Muscle of back (tissue), 3 donors: ENCODE measurements at regions not wholly inside any gene's neighbourhood (a gene's known extent, or its start where the extent isn't known, plus 50 kb on each side); places are given as distances from the start of the nearest gene placed in this dataset.
A peak's percentile ranks its signal among the peaks of the same experiment; 100 is the strongest.

Experiments
- DNase-seq, 3 donors: peaks; one replicate each; pipeline versions ENCODE4 v3.0.0 to v3.0.0-alpha.2; 2013

GRCh38 chr7:24341691-24342413, 57.9 kb downstream of the NPY start:
- DNase-seq, result no peak

- no peak for DNase-seq
Observed at GRCh38 chr7:24343614-24344013, 59.6 kb downstream of the NPY start.

DNA sequence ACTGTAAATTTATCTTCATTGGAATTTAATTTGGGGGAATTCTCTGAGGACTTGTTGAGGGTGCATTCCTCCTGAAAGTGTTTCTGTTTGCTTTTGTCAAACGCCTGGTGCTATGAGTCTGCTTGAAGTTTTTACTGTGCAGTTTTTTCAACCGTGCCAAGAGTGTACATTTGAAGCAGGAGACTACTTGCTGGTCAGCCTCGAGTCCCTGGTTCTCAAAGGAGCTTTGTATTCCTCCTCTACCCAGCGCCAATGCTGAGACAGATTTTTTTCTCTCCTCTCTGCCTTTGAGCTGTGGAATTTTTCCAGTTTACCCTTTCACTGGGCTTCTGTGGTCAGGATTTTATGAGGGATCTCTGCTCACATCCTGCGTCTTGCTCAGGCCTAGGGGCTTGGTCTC, 62.1 kb downstream of the NPY start:
- DNase-seq, result no peak

DNA sequence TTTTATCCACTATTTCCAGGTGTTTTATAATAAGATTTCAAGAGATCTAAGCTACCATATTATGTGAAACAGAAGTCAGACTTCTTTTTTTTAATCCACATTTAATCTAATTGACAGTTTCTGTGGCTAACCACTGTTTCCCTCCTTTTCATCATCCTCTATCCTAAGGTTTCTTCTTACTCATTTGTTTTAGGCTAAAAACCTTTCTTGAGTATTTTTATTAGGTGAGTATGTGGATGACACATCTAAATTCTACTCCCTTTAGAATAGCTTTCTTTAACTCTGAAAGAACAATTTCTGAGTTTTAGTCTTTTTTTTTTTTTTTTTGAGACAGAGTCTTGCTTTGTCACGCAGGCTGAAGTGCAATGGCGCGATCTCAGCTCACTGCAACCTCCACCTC, 62.7 kb downstream of the NPY start:
- DNase-seq, result no peak

DNA sequence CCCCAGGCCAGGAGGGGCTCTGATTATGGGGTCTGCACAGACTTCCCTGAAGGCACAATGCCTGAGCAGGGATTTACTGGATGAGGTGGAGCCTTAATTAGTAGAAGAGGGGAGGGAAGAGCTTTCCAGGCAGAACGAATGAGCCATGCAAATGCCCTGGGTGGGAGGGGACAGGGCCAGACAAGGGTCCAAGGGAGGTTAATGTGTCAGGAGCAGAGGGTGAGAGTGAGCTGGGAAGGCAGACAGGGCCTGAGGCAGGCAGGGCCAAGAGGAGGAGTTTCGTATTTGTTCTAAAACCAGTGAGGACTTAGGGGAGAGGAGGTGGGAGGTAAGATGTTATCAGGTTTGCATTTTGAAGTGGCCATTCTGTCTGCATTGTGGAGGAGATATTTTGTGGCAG, 65.3 kb downstream of the NPY start:
- no peak for DNase-seq

DNA sequence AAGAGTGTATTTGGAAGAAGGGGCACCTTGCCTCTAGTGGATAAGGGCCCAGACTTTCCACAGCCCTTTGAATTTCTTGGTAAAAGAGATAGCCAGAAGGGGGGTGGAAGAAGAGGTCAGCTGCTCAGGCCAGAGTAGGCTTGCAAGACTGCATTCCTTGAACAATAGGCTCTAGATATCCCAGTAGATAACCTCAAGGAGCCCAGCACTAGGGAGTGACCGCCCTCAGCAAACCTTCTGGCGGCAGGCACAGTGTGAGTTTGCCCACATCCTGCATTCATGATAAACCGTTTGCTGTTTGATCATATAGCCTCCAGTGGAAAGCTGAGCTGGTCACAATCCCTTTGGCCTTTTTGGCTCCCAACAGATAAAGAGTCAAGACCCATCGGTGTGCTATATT, 70.5 kb downstream of the NPY start:
- no peak for DNase-seq

- no peak for DNase-seq
Observed at GRCh38 chr7:24356718-24357386, 72.9 kb downstream of the NPY start.

GRCh38 chr7:24361001-24361400, 77.0 kb downstream of the NPY start:
- no peak for DNase-seq

GRCh38 chr7:24365606-24366005, 81.6 kb downstream of the NPY start:
- DNase-seq, result no peak

- peak; percentile 31 to 66 (median 40) for DNase-seq
Observed at GRCh38 chr7:24366876-24367275, 82.9 kb downstream of the NPY start.

DNA sequence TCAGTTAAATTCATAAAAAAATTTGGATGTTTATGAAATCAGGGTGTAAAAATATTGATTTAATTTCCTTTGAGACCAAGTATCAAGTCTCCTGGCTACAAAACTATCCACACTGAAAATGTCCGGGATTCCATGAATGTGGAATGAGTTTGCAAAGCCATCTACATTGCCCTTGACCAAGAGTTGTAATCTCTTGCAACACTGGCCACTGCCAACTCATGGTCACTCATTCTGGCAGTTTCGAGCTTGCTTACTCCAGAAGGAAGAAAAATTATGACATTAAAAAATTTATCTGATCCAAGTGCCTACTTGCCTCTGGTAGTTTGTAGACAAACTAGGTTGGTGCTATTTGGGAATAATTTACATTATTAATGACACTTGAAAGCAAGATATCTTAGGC, 84.2 kb downstream of the NPY start:
- DNase-seq, result no peak

- DNase-seq, result no peak
Observed at GRCh38 chr7:24370541-24370940, 86.6 kb downstream of the NPY start.

- peak in 2 of 3 donors; percentile 19 to 82 for DNase-seq
Observed at GRCh38 chr7:24372961-24373955, 89.3 kb downstream of the NPY start.

- no peak for DNase-seq
Observed at GRCh38 chr7:24378871-24379616, 95.1 kb downstream of the NPY start.

DNA sequence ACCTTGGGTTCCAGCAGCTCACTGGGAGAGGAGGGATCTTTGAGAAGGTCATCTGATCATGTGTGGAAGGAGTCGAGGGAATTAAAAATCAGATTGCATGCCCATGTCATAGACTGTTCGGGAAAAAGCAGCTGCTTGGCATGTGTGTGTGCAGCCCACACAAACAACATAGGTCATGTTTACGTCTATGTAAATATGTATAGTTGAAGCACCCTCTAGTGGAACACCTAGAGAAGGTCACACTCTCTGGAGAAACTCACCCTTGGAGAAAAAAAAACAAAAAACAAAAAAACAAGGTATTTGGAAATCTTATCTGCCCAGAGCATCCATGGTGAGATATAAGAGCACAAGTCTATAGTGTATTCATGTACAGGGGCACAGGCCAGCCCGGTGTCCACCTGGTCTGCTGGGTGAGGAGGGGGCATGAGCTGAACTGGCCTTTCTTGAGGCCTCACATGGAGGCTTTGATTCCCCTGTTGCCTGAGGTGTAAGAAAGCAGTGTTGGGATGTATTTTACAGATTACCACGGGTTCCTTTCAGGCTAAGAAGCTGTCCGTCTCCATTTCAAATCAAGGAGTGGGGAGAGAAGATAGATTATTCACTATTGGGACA, 98.0 kb downstream of the NPY start:
- peak in 1 of 3 donors; percentile 60 for DNase-seq

DNA sequence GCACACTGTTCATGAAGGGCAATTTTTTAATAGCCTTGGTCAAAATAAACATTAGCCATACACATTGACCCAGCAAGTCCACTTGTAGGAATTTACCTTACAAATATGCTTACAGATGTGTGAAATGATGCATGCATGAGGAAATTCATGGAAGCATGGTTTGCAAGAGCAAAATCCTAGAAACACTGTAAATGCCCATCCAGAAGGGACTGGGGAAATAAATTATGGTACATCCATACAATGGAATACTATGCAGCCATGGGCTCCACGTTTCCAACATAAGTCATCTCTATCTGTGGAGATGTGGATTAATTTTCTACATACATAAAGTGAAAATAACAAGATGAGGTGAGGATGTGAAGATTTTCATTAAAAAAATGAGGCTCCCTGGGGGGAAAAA, 99.1 kb downstream of the NPY start:
- DNase-seq, result no peak

GRCh38 chr7:24384362-24385030, 100.5 kb downstream of the NPY start:
- no peak for DNase-seq

- DNase-seq, result no peak
Observed at GRCh38 chr7:24388212-24388611, 104.2 kb downstream of the NPY start.

DNA sequence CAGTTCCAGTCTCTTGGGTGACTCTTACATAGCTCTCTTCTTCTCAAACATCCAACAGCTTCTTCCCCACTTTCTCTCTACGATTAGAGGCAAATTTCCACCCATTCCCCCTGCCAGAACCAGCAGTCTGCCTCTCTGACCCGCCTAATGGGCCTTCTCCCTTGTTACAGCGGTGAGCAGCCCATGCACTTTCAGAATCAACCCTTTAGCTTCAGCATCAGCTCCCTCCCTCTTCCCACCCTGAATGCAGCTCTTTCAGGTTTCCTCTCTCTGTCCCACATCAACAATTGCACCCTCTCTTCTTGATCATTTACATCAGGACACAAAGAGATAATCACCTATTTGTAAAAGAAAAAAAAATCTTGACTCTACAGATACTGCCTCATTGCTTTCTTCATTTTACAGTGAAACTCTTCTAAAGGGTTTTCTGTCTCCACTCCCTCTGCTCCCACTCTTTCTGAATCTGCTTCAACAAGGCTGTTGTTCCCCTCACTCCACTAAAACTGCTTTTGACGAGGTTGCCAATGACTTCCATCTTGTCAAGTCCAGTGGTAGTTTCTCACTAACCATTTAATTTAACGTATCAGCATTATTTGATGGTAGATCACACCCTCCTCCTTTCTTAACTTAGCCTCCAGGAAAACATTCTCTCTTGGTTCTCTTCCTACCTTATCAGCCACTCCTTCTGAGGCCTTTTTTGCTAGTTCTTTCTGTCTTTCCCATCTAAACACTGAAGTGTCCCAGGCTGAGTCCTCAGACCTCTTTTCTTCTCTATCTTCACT, 106.6 kb downstream of the NPY start:
- DNase-seq, result no peak

GRCh38 chr7:24392774-24393173, 108.8 kb downstream of the NPY start:
- DNase-seq, result no peak
